HG03196 (cell line): ENCODE measurements at regions not wholly inside any gene's neighbourhood (a gene's known extent, or its start where the extent isn't known, plus 50 kb on each side); places are given as distances from the start of the nearest gene placed in this dataset.

Source experiments
- ATAC-seq: cut with Tn5 transposase; IDR thresholded peaks from one replicate; pipeline ENCODE4 v1.9.1; 2021; ENCODE audit not compliant: unreplicated experiment

DNA sequence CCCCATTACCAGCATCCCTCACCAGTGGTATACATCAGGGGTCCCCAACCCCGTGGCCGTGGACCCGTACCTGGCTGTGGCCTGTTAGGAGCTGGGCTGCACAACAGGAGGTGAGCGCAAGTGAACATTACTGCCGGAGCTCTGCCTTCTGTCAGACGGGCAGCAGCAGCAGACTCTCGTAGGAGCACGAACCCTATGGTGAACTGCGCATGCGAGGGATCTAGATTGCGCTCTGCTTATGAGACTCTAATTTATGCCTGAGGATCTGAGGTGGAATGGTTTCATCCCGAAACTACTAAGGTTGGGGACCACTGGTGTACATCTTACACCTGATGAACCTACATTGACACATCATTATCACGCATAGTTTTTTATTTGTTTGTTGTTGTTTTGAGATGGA lies 52.8 kb upstream of the DHX15 start:
- ATAC-seq: no peak

DNA sequence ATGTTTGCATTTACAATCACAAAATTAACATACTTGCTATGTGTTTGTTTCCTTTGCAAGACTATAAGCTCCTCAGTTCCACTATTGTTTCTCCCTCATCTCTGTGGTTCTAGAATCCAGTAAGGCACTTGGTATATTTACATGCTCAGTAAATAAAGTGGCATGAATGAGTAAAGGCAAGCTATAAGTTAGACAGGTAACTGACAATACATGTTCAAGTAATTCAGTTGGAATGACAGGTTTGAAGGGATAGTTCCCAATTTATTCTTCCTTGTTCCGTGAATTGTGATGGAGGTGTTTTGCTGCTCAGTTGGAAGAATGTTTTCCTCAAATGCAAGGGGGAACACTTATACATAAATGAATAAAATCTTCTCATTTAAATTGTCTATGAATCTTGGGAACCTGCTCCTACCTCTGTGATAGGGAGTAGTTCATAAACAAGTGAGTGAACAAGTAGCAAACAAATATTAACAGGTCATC lies 54.1 kb upstream of the DHX15 start:
- no peak for ATAC-seq

DNA sequence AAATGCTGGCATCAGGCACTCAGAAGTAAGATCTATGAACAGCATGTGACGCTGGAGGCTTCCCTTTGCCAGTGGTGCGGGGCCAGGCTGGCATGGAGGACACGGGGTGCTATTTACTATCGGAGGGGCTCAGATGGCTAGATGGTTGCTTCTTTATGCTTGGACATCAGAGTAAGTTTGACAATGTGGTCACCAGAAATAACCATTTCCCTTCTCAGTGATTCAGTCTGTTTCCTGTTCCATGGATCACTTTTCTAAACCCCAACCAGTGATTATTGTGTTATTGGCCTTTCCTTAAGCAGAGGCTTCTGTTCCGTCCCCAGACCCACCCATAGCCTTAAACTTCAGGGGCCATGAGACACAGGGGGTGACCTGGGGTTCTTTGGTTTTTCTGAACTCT lies 55.4 kb upstream of the DHX15 start:
- no peak for ATAC-seq

DNA sequence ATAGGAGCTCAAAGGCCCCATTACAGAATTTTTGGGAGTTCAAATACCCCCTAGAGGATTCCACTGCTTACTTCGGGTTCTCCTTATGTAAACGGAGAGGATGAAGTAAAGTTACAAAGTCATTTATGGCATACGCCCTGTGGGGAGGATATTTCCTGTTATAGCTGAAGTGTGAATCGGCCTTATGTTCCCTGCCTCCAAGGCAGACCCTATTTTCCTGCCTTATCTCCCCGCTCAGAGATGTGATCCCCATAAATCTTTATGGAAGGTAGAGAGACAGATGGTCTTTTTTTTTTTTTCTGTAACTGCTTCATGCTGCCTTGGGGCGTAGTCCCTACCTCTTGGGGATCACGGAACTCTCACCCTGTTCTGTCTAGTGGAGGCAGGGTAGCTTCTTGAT lies 56.0 kb upstream of the DHX15 start:
- no peak for ATAC-seq

DNA sequence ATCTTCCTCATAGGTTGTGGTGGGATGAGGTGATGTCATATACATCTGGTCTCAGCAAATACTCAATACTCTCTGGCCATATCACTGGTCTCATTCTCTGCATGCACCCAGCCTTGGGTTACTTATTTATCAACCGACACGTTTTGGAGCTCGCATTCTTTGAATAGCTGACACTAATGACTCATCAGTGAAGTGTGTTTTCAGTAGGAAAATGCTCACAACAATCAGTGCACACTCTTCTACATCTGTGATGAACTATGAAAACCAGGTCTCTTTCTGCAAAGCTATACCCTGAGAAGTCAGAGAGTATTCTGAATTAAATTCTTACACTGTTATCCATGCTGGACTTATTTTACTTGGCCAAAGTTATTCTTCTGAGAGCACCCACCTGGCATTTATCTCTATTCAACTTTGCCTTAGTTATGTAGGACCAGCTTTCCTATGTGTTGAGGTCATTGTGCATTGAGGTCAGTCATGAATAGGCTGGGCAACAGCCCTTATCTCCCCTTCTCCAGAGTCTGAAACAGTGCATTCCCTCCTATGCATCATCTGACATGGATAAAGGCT lies 58.7 kb upstream of the DHX15 start:
- no peak for ATAC-seq

DNA sequence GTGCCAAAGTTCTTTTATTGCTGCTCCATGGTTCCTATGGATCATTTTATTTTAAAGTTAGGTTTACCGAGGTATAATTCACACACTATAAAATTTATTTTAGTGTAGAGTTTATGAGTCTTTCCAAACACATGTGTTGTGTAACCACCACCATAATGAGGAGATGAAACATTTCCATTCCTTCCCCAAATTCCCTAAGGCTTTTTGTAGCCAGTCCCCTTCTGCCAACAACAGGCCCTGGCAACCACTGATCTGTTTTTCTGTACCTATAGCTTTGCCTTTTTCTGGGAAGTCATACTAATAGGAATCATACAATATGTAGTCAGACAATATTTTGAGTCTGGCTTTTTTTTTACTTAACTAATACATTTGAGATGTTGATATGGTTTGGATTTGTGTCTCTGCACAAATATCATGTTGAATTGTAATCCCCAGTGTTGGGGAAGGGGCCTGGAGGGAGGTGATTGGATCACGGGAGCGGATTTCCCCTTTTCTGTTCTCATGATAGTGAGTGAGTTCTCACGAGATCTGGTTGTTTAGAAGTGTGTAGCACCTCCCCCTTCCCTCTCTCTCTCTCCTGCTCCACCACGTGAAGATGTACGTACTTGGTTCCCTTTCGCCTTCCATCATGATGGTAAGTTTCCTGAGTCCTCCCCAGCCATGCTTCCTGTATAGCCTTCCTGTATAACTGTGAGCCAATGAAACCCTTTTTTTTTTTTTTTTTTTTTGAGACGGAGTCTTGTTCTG lies 59.6 kb upstream of the DHX15 start:
- ATAC-seq: no peak

DNA sequence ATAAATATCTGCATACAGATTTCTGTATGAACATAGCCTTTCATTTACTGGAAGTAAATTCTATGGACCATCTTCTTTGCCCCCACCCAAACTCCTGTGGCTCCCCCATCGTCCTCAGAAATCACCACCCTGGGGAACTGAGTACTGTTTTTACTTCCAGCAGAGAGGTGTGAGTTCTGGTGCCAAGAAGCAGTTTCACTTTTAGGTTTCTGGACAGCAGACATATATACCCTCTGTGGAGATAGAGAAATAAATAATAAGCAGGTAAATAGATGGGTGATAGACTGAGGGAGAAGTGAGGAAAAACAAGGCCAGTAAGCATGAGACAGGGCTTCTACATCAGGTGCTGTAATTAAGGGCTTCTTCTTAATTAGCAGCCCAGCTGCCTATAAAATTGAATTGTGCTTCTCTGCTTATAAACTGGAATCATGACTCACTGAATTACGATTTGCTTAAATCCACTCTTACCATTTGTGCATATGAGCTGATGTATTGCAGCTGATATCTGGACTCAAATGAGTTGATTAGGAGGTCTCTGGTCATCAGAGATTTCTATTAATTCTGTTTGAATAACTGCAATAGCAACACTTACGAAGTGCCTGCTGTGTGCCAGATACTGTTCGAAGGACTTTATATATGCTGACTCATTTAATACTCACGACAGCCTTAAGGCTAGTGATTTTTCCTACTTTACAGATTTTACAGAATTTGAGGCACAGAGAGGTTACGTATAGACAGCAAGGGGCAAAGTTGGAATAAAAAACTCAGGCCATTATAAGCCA lies 60.8 kb upstream of the DHX15 start:
- no peak for ATAC-seq

DNA sequence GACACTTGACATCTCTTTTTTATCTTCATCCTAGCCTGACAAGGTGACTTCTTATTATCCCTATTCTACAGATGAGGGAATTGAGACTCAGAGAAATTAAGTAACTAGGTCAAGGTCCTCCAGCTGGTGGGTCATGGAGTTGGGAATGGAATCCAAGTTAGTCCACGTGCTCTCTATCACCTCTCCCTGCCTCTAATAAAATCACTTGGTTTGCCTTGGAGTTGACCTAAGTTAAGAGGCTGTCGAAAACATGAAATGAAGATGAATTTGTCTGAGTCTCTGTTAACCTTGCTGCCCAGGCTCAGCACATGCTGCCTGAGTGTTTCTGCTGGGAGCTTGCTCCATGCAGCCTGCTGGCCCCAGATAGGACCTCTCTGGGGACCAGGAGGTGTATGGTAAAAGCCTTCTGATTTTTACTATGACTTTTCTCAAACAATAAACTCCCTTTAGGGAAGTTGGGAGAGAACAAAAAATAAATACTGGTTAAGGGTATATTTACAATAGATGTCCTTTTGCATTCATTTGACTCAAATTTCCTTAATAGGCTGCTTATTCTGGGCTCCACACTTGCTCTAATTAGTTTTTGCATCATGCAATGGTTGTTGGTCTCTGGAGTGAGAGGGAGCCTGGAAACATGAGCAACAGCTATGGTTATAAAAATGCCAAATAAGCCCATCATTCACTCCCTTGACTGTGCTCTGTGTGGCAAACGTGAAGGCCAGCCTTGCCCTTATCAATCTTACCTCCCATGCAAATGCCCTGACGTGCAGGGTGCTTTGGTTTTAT lies 61.6 kb upstream of the DHX15 start:
- no peak for ATAC-seq

DNA sequence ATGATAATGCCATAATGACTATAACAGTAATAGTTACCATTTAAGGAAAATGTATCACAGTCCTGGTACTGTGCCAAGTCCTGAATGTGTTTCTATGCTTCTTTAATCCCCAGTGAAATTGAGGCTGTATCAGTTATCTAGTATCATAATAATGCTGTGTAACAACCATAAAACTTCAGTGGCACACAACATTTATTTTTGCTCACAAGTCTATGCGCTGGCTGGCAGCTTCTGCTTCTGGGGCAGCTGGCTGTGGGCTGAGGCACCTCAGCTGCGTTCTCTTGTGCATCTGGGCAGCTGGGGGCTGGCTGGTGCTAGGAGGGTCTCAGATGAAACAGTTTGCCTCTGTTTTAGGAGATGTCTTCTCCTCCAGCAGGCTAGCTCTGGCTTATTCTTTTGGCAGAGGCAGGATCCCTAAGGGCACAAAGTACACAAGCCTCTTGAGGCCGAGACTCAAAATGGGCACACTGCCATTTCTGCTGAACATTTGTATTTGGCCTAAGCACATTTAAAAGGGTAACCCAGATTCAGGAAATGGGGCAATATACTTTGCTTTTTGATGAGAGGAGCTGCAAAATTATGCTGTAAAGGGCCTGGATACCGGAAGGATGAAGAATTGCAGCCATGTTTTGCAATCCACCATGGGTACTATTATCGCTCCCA lies 62.6 kb upstream of the DHX15 start:
- no peak for ATAC-seq

DNA sequence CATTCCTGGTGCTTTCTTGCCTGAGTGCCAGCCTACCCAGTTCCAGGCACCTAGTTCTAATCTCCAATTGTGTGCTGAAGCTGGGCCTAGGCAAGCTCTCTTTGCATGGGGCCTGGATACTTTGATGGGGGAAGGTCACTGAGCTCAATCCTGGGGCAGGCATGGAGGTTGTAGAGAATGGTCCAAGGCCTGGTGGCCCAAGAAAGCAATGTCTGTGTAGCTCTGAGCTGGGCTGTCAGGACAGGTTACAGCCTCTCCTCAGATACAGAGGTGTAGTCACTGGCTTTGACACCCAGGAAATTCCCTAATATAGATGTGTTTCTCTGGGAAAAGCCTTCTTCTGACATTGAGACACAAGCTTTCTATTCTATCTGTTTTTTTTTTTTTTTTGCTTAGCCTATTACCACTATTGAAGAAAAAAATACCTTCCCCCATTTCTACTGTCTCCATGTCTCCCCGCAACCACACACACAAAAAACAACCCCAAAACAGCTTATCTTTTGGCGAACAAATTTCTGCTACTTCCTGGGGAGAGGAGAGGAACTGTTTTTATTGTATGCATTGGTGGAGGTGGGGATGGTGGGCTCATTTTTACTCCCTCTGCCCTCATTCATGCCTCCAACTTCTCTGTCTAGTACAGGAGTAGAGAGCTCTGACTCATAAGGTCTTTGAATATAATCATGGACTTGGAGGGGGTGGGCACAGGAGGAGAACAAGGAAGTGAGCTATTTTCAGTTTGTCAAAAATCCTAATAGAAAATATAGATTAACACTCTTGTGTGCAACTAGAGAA lies 66.7 kb upstream of the DHX15 start:
- no peak for ATAC-seq

DNA sequence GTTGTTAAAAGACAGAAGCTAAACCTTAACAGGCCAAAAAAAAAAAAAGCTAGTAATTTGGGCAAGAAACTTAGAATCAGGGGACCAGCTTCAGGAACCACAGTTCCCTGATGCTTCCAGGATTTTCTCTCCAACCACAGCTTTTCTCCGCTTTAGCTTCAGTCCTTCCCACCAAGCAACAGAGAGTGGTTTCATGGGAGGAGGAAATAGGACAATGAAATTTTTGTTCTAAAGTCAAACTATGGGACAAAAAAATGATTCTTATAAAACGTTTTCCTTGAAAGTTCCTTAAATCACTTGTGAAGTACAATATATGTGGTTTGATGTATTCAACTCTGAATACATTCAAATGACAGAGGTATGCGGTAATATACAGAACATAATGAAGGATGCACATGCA lies 71.0 kb upstream of the DHX15 start:
- ATAC-seq: no peak

DNA sequence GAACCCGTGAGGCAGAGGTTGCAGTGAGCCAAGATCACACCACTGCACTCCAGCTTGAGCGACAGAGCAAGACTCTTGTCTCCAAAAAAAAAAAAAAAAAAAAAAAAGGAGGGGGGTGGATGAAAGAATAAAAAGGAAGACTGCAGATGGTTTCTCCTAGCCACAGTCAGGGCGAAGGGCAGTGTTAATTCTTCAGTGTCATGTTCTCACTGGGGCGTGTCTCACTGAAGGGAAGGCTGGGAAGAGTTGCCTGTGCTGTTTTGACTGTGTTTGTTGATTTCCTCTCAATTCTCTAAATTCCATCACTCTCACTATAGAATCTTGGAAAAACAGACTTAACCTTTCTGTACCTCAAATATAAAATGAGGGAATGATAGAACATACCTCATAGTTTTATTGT lies 71.6 kb upstream of the DHX15 start:
- ATAC-seq: no peak

DNA sequence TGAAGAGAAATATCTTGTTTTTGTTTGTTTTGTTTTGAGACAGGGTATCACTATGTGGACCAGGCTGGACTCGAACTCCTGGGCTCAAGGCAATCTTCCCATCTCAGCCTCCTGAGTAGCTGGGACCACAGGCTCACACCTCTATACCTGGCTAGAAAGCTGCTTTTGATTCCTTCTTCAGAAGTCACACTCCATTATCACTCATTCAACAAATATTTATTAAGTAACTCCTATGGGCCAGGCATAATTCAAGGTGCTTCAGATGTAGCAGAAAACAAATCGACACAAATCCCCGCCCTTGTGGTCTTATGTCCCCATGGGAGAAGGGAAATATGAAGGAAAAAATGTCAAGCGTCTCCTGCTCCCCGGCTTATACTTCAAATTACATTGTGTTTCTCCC lies 72.6 kb upstream of the DHX15 start:
- ATAC-seq: no peak

DNA sequence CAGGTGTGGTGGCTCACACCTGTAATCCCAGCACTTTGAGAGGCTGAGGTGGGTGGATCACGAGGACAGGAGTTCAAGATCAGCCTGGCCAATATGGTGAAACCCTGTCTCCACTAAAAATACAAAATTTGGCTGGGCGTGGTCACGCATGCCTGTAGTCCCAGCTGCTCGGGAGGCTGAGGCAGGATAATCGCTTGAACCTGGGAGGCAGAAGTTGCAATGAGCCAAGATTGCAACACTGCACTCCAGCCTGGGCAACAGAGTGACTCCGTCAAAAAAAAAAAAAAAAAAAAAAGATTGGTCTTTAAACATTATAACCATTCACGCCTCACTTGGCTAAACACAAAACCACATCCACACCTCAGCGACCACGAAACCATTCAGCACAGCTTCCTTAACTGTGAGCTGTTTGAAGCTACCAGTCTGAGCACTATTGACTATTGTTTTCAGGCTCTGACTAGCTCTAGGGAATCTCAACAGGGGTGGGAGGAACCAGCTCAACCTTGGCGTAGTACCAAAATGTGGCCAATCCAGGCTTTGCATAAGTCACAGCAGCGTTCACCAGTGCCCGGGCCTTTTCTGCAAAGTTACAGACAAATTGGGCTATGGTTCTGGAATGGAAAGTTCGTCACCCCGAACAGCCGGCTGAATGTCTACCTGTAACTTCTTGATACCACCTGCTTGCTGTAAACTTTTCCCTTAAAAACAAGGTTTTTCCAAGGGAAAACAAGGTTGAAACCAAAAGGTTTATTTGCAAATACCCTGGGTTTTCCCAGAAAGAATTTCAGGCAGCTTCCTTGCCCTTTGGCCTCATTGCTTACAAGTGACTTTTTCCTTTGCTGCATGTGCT lies 73.6 kb upstream of the DHX15 start:
- ATAC-seq: peak; percentile 95

DNA sequence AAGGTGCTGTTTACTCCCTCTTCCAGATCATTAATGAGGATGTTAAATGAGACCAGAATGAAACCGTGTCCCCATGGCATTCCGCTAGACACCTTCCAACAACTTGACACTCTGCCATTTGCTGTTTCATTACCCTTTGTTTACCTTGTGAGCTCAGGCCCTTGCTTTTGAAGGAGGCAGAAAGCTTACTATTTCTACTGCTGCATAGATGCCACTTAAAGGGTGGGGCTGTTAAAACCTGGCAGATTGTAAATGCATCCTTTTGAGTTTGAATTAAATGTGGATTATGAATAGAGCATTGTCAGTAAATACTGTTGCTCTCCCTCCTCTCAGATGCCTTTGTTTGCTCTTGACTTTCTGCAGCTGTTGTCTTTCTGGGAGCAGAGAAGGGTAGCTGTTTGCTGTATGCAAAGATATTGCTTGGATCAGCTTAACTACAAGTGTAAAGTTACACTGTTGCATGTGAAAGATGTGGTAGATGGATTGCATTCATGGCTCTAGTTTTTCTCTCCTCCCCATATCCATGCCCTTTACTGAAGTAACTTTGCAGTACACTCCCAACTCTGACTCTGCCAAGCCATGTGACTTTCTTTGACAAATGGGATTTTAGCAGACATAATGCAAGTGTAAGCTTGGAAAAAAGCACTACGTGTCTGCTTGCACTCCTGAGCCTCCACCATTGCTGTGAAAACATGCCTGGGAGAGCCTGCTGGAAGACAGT lies 75.0 kb upstream of the DHX15 start:
- no peak for ATAC-seq

DNA sequence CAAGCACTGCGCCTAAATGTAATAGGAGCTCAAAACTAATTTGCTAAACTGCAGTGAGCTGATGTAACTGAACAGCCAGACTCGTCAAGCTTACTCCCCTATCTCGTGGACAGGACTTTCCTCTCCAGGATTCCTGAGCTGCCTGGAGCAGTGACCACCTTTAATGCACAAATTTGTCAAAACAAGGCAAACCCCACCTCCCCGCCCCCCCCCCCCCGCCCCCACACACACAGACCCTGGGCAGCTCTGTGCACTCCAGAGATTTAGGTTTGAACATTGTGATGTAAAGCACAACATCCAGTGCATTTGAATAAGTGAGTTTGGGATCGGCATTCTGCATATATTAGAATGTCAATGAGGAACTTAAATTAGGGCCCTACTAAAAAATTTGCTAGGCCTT lies 77.7 kb upstream of the DHX15 start:
- ATAC-seq: no peak

DNA sequence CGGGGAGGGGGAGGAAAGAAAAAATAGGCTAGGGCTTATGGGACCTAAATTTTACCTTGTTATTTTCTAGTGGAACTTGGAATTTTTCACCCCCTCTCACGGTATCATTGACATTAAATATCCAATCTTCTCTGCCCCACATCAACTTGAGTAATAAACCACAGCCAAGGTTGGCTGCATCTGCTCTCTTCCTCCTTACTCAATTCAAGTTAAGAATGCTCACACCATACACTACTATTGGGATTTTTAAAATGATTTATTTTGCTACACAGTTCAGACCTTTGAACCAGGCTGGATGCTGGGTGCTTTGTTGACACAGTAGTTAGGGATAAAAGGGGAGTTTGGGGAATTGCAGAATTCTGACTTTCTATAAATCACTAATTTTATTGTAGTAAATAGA lies 78.2 kb upstream of the DHX15 start:
- ATAC-seq: no peak

DNA sequence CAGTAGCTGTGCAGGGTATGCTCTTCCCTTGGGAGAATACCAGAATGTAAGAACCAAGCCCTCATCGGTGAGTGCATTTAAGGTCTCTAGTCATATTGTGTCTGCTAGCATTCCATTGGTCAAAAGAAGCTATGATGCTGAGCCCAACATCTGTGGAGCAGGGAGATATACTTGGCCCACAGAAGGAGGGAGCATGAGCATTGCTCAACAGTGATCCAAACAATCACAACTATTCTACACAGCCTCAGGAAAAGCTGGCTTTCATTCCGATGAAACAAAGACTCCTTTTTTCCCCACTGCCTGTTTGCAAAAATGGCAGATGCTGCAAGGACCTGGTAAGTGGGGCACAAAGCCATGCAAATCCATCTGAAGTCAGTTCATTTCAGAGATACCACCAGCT lies 80.6 kb upstream of the DHX15 start:
- ATAC-seq: no peak

DNA sequence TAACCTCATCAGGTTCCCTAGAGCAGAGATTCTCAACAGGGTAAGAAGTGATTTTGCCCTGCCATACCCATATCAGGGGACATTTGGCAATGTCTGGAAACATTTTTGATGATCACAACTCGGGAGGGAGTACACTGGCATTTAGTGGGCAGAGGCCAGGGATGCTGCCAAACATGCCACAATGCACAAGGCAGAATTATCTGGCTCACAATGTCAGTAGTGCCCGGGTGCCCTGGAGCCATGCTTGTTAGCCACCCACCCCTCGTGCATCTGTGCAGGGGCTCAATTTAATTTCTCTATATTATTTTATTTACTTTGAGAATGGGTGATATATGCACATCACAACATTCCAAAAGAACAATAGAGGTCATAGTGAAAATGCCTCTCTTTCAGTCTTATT lies 82.0 kb upstream of the DHX15 start:
- no peak for ATAC-seq
